SJSA1 (cell line): ENCODE measurements at regions not wholly inside any gene's neighbourhood (a gene's known extent, or its start where the extent isn't known, plus 50 kb on each side); places are given as distances from the start of the nearest gene placed in this dataset.

Source experiments
- DNase-seq, 2 experiments: peaks; one replicate each; pipeline ENCODE4 v3.0.0-alpha.2; 2015 to 2020; ENCODE audit warnings: low spot score in 2 of 2, low read depth in 1 of 2
- H3K27ac ChIP-seq: fragments of 250-450 bp; sonication (Bioruptor Pico); 2 replicates; pipeline ENCODE4 v1.5.1; 2020; ENCODE audit warnings: mild to moderate bottlenecking, moderate library complexity
- H3K27me3 ChIP-seq: fragments of 250-450 bp; sonication (Bioruptor Pico); replicated peaks from 2 replicates; pipeline ENCODE4 v1.5.1; 2020; ENCODE audit warnings: mild to moderate bottlenecking, moderate library complexity
- H3K36me3 ChIP-seq: fragments of 250-450 bp; sonication (Bioruptor Pico); 2 replicates; pipeline ENCODE4 v1.5.1; 2020; ENCODE audit warnings: mild to moderate bottlenecking
- H3K4me1 ChIP-seq: fragments of 250-450 bp; sonication (Bioruptor Pico); replicated peaks from 2 replicates; pipeline ENCODE4 v1.6.1; 2021; ENCODE audit warnings: mild to moderate bottlenecking
- H3K4me3 ChIP-seq: fragments of 250-450 bp; sonication (Bioruptor Pico); 2 replicates; pipeline ENCODE4 v1.5.1; 2020; ENCODE audit warnings: mild to moderate bottlenecking
- H3K9me3 ChIP-seq: fragments of 250-450 bp; sonication (Bioruptor Pico); replicated peaks from 2 replicates; pipeline ENCODE4 v1.5.1; 2020; ENCODE audit warnings: mild to moderate bottlenecking

GRCh38 chr14:26172396-26172795 is 425.4 kb downstream of the NOVA1 start:
- no peak overlapping the region for H3K27ac ChIP-seq
- H3K27me3 ChIP-seq = no peaks in the 10 kb centered on the region
- no peak for DNase-seq
- no peaks in the 10 kb centered on the region for H3K9me3 ChIP-seq
- no peaks in the 10 kb centered on the region for H3K36me3 ChIP-seq
- no peak overlapping the region for H3K4me3 ChIP-seq
- H3K4me1 ChIP-seq = no peaks in the 10 kb centered on the region

GRCh38 chr14:26170885-26171284 is 426.9 kb downstream of the NOVA1 start:
- no peak for DNase-seq
- Histone ChIP-seq H3K27me3 (no peaks in the 10 kb centered on the region), H3K4me3 (no peak overlapping the region), H3K4me1 (no peaks in the 10 kb centered on the region), H3K36me3 (no peaks in the 10 kb centered on the region), H3K9me3 (no peaks in the 10 kb centered on the region), H3K27ac (no peak overlapping the region)

GRCh38 chr14:26163761-26164160 is 434.1 kb downstream of the NOVA1 start:
- Histone ChIP-seq H3K4me1 (no peaks in the 10 kb centered on the region), H3K27me3 (no peaks in the 10 kb centered on the region), H3K36me3 (no peaks in the 10 kb centered on the region), H3K27ac (no peak overlapping the region), H3K4me3 (no peak overlapping the region), H3K9me3 (no peaks in the 10 kb centered on the region)
- no peak for DNase-seq

DNA sequence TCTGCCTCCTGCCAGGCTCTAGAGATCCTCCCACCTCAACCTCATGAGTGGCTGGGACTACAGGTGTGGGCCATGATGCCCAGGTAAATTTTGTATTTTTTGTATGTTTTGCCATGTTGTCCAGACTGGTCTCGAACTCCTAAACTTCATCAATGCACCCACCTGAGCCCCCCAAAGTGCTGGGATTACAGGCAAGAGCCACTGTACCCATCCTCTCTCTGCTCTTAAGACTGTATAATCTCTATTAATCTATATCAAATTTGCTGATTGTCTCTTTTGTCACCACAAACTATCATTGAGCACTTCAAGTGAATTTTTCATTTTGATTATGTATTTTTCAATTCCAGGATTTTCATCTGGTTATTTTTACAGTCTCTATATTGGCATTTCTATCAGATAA is 440.3 kb downstream of the NOVA1 start:
- Histone ChIP-seq H3K27ac (no peak overlapping the region), H3K36me3 (no peaks in the 10 kb centered on the region), H3K4me1 (no peaks in the 10 kb centered on the region), H3K27me3 (no peaks in the 10 kb centered on the region), H3K4me3 (no peak overlapping the region), H3K9me3 (no peaks in the 10 kb centered on the region)
- DNase-seq = no peak

DNA sequence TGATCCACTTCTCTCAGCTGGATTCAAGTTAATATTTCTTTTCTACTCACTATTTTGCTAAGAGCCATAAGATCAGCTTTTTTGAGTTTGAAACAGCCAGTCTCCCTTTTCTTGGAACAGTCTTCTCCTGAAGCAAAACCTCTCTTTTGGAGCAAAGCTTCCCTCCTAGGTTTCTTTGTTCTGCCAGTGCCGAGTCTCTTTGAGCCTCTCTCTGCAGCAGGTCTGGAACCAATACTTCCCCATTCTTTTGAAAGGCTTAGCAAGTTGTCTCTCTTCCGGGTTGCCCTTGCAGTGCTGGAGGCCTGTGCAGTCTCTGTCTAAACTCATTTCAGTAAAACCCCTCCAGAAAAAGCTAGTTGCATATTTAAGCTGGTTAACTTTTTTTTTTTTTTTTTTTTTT is 454.8 kb downstream of the NOVA1 start:
- Histone ChIP-seq H3K36me3 (no peaks in the 10 kb centered on the region), H3K27me3 (no peaks in the 10 kb centered on the region), H3K9me3 (no peaks in the 10 kb centered on the region), H3K4me3 (no peak overlapping the region), H3K4me1 (no peaks in the 10 kb centered on the region), H3K27ac (no peak overlapping the region)
- DNase-seq = no peak

GRCh38 chr14:26138764-26139445 is 458.9 kb downstream of the NOVA1 start:
- no peaks in the 10 kb centered on the region for H3K27me3 ChIP-seq
- H3K9me3 ChIP-seq = no peaks in the 10 kb centered on the region; the same call in 1 of the 2 replicates
- no peaks in the 10 kb centered on the region for H3K36me3 ChIP-seq
- H3K4me3 ChIP-seq = no peak overlapping the region
- no peaks in the 10 kb centered on the region for H3K4me1 ChIP-seq
- no peak overlapping the region for H3K27ac ChIP-seq
- DNase-seq = no peak

DNA sequence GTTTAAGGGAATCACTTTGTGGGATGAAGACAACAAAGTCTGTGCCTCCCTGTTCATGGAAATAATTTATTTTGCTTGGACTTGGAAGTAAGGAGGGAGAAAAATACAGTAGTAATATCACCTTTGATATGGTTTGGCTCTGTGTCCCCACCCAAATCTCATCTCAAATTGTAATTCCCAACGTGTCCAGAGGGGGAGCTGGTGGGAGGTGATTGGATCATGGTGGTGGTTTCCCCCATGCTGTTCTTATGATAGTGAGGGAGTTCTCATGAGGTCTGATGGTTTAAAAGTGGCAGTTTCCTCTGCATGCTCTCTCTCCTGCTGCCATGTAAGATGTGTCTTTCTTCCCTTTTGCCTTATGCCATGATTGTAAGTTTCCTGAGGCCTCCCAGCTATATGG is 460.7 kb downstream of the NOVA1 start:
- H3K4me3 ChIP-seq = no peak overlapping the region
- no peaks in the 10 kb centered on the region for H3K36me3 ChIP-seq
- no peaks in the 10 kb centered on the region; the same call in 1 of the 2 replicates for H3K9me3 ChIP-seq
- no peaks in the 10 kb centered on the region for H3K4me1 ChIP-seq
- DNase-seq = no peak
- H3K27ac ChIP-seq = no peak overlapping the region
- no peaks in the 10 kb centered on the region for H3K27me3 ChIP-seq

GRCh38 chr14:26132061-26132645 is 465.7 kb downstream of the NOVA1 start:
- Histone ChIP-seq H3K36me3 (no peaks in the 10 kb centered on the region), H3K9me3 (no peaks in the 10 kb centered on the region; the same call in 1 of the 2 replicates), H3K4me1 (no peaks in the 10 kb centered on the region), H3K27me3 (no peaks in the 10 kb centered on the region), H3K27ac (no peak overlapping the region), H3K4me3 (no peak overlapping the region)
- no peak for DNase-seq

- H3K4me1 ChIP-seq = no peaks in the 10 kb centered on the region
- no peak for DNase-seq
Measured at GRCh38 chr14:26130690-26131089, 467.1 kb downstream of the NOVA1 start.

DNA sequence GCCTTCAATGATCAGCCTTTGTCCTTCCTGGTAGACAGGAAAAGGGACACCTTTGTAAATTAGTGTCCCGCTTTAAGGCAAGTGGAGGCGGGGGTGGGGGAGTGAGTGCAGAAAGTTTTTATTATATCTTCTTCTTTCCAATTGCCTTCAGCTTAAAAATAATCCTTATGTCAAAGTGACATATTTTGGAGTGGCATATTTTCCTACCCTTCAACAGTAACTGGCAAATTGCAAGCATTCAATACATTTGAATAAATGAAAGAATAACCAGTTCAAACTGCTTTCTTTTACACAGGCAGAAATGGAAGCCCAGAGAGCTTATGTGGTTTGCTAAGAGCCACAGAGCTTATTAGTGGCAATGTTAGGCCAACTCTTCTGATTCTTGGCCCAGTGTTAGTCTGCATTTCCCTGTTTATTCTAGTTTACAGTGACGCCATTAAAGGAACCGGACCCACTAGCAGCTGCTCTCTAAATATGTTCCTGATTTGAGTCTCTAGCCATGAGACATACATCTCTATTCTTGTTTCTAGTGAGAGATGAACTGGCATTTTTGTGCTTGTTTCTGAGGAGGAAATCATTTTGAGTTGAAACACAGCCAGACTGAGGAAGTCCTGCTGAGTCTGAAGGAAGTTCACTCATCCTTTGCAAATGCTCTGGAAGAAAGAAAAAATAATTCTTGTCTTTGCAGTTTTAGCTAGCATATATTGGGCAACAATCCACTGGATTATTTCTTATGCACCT is 468.7 kb downstream of the NOVA1 start:
- Histone ChIP-seq H3K27ac (no peak overlapping the region), H3K4me3 (no peak overlapping the region), H3K36me3 (no peaks in the 10 kb centered on the region), H3K27me3 (no peaks in the 10 kb centered on the region), H3K4me1 (no peaks in the 10 kb centered on the region), H3K9me3 (no peaks in the 10 kb centered on the region)
- DNase-seq = no peak

More at GRCh38 chr14:26130690-26131089, 467.1 kb downstream of the NOVA1 start:
- no peak overlapping the region for H3K4me3 ChIP-seq
- no peaks in the 10 kb centered on the region for H3K9me3 ChIP-seq
- no peak overlapping the region for H3K27ac ChIP-seq
- no peaks in the 10 kb centered on the region for H3K27me3 ChIP-seq
- no peaks in the 10 kb centered on the region for H3K36me3 ChIP-seq

- DNase-seq = no peak
- H3K4me1 ChIP-seq = no peaks in the 10 kb centered on the region
Measured at GRCh38 chr14:26124896-26125438, 472.9 kb downstream of the NOVA1 start.

DNA sequence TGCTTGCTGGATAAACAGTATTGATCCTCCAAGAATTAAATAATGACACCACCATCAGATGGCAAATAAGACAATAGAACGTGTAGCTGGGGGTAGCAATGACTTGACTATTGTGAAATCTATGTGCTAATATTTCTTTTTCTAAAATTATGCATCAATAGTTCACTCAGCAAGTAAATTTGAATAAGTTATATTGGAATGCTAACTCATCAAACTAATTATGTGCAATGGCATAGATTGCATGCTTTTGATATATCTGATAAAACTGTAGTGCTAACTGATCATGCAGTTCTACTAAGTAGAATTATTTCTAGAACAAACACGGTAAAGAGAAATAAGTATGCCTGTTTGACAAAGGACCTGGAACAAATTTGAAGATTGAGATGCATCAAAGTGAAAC is 474.4 kb downstream of the NOVA1 start:
- H3K4me3 ChIP-seq = no peak overlapping the region
- H3K9me3 ChIP-seq = no peaks in the 10 kb centered on the region
- H3K27me3 ChIP-seq = no peaks in the 10 kb centered on the region
- H3K27ac ChIP-seq = no peak overlapping the region
- no peak for DNase-seq
- no peaks in the 10 kb centered on the region for H3K4me1 ChIP-seq
- H3K36me3 ChIP-seq = no peaks in the 10 kb centered on the region

More at GRCh38 chr14:26124896-26125438, 472.9 kb downstream of the NOVA1 start:
- no peak overlapping the region for H3K4me3 ChIP-seq
- H3K27ac ChIP-seq = no peak overlapping the region
- no peaks in the 10 kb centered on the region for H3K27me3 ChIP-seq
- H3K9me3 ChIP-seq = no peaks in the 10 kb centered on the region
- H3K36me3 ChIP-seq = no peaks in the 10 kb centered on the region

DNA sequence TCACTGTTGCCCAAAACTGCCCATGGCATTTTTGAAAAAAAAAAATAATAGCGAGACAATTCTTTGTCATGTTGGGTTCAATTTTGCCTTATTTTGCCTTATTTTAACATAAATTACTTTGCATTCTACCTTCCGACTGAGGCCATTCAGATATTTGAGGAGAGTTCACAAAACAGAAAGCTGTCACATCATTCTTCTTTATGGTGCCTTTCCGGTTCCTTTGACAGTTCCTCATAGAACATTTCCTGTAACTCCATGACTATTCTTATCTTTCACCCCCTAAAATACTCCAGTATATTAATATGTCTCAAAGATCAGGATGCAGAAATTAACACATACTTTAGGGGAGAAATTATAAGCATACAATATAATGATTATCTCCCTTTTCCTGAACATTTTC is 476.7 kb downstream of the NOVA1 start:
- H3K36me3 ChIP-seq = no peaks in the 10 kb centered on the region
- no peaks in the 10 kb centered on the region for H3K4me1 ChIP-seq
- H3K9me3 ChIP-seq = no peaks in the 10 kb centered on the region
- no peak overlapping the region for H3K27ac ChIP-seq
- no peak overlapping the region for H3K4me3 ChIP-seq
- no peaks in the 10 kb centered on the region for H3K27me3 ChIP-seq
- DNase-seq = no peak
